OCI-M2 (cell line): ENCODE measurements at regions not wholly inside any gene's neighbourhood (a gene's known extent, or its start where the extent isn't known, plus 50 kb on each side); places are given as distances from the start of the nearest gene placed in this dataset.

Experiments used
- DNase-seq: peaks from one replicate; lab custom pipeline; 2025; ENCODE audit not compliant: unreplicated experiment; lab: John Stamatoyannopoulos, UW

GRCh38 chr5:54746777-54747398 is 229.3 kb downstream of the SNX18 start:
- no peak for DNase-seq

- DNase-seq, result no peak
Measured at GRCh38 chr5:54746346-54746745, 228.8 kb downstream of the SNX18 start.

GRCh38 chr5:54745599-54745998 is 228.0 kb downstream of the SNX18 start:
- DNase-seq, result no peak

GRCh38 chr5:54743997-54744788 is 226.6 kb downstream of the SNX18 start:
- DNase-seq, result no peak

GRCh38 chr5:54743581-54743980 is 226.0 kb downstream of the SNX18 start:
- no peak for DNase-seq

- DNase-seq, result no peak
Measured at GRCh38 chr5:54742417-54742891, 224.9 kb downstream of the SNX18 start.

GRCh38 chr5:54741711-54742110 is 224.2 kb downstream of the SNX18 start:
- DNase-seq, result no peak

- DNase-seq, result no peak
Measured at GRCh38 chr5:54740141-54740540, 222.6 kb downstream of the SNX18 start.

- no peak for DNase-seq
Measured at GRCh38 chr5:54739371-54739770, 221.8 kb downstream of the SNX18 start.

- no peak for DNase-seq
Measured at GRCh38 chr5:54738973-54739367, 221.4 kb downstream of the SNX18 start.

GRCh38 chr5:54738118-54738972 is 220.8 kb downstream of the SNX18 start:
- DNase-seq, result no peak

- DNase-seq, result no peak
Measured at GRCh38 chr5:54736003-54736797, 218.6 kb downstream of the SNX18 start.

- no peak for DNase-seq
Measured at GRCh38 chr5:54733101-54733500, 215.5 kb downstream of the SNX18 start.

GRCh38 chr5:54732108-54732507 is 214.5 kb downstream of the SNX18 start:
- DNase-seq, result no peak

- no peak for DNase-seq
Measured at GRCh38 chr5:54728588-54728915, 211.0 kb downstream of the SNX18 start.

- no peak for DNase-seq
Measured at GRCh38 chr5:54727874-54728587, 210.5 kb downstream of the SNX18 start.

GRCh38 chr5:54725391-54726280 is 208.1 kb downstream of the SNX18 start:
- no peak for DNase-seq

GRCh38 chr5:54722846-54723433 is 205.4 kb downstream of the SNX18 start:
- DNase-seq, result no peak
